ENCODE measurements at regions not wholly inside any gene's neighbourhood (a gene's known extent, or its start where the extent isn't known, plus 50 kb on each side); places are given as distances from the start of the nearest gene placed in this dataset.
"Not testable (repeated sequence)": the region's sequence is repeated elsewhere in the genome, so short reads cannot be mapped to it uniquely, and the experiment has no call there.

- no peak for ATAC-seq
Observed at GRCh38 chr13:53408306-53408705, 379.7 kb downstream of the OLFM4 start.

GRCh38 chr13:53408847-53409568, 380.4 kb downstream of the OLFM4 start:
- ATAC-seq, result no peak

DNA sequence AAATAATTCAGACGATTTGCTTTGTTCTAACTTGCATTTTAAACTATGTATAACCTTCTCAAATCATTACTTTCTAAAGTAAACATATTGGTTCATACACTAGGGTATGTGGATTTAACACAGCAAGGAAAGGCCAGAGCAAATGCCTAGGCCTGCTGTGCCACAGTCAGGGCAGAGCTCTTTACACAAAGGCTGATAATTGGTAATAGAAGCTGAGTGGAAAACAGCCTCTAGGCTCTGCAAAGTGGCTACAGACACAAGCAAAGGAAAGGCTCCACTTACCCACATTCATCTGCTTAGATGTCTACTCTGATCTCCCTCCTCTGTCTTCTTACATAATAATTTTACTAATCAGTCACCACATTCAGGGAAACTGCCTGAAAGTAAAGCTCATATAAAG, 382.9 kb downstream of the OLFM4 start:
- no peak for ATAC-seq

GRCh38 chr13:53415135-53415534, 386.5 kb downstream of the OLFM4 start:
- ATAC-seq, result no peak

DNA sequence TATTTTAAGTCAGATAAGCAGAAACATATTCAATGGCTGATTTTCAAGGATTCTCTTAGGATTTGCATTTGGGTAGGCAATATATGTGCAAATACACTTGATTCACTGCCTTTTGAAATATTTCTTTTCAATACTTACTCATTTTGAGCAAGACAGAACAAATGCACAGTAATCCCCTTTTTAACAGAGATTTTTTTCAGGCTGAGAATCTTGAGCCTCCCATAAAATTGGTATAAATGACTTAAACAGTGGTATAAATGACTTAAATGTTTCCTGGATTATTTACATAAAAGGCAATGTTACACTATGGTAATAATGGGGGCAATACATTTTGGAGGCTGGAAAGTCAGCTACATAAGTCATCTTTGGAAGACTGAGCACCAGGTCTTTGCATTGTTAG, 389.0 kb downstream of the OLFM4 start:
- ATAC-seq, result no peak

DNA sequence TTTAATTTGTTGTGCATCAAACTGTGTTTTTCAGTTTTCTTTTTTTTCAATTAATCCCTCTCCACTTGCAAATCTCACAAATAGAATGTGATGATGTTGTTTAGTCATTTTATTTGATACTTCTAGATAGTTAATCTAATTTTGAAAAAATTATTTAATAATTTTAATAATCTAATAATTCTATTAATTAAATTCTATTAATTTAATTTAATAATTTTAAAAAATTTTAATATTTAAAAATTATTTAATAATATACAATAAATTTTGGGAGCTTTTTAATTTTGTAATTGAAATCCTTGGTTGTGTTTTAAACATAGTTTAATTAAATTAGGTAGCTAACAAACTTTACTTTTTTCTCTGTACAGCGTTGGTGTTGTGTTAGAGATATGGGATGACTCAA, 393.8 kb downstream of the OLFM4 start:
- no peak for ATAC-seq

DNA sequence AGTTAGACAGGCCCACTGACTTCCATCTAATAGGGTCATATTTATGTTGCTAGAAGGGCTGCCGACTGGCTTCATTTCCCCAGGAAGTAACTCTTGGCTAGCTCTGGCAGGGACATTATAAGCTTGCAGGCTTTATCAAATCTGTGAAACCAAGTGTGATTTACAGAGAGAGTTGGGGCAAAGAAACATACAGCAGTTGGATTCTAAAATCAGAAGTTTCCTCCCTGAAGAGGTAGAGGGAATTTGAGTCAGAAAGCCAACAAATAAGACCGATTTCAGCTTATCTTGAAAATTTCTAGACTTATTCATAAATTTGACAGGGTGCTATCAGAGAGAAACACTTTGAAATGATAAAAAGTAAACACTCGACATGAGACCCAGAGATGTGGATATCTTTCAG, 407.8 kb downstream of the OLFM4 start:
- ATAC-seq, result no peak

DNA sequence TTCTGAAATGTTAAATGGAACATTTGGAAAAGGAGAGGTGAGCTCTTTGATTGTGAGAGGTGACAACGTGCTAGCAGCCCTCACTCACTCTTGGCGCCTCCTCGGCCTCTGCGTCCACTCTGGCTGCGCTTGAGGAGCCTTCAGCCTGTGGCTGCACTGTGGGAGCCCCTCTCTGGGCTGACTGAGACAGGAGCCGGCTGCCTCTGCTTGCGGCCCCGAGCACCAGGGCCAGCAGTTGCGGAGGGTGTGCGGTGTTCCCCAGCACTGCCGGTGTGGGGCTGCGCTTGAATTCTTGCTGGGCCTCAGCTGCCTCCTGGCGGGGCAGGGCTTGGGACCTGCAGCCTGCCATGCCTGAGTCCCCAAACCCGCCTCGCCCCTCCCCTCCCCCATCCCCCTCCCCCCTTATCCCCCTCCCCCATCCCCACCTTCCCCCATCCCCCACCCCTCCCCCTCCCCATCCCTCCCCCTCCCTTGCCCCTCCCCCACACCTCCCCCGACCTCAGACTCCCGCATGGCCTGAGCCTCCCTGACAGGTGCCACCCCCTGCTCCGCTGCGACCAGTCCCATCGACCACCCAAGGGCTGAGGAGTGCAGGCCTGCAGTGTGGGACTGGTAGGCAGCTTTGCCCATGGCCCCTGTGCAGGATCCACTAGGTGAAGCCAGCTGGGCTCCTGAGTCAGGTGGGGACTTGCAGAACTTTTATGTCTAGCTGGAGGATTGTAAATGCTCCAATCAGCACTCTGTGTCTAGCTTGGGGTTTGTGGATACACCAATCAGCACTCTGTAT, 411.0 kb downstream of the OLFM4 start:
- no peak for ATAC-seq

- no peak for ATAC-seq
Observed at GRCh38 chr13:53442979-53443378, 414.4 kb downstream of the OLFM4 start.

DNA sequence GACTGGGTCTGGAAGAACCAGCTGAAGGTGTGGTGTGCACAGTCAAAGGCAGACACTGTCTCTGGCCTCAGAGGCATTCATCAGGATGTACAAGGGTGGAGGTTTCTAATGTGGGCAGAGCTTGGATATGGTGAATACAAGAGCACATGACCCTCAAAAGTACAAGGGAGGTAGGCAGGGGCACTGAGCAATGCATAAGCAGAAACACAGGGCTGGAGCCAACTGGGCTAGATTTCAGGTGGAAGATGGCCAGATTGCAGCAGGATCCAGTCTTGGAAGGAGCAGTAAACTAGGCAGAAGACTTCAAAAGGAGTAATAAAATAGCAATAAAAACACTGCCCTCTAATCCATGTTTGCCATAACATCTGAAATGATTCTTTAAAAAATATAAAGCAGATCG, 417.1 kb downstream of the OLFM4 start:
- ATAC-seq, result no peak

GRCh38 chr13:53447456-53447855, 418.8 kb downstream of the OLFM4 start:
- ATAC-seq, result no peak

GRCh38 chr13:53447863-53448262, 419.2 kb downstream of the OLFM4 start:
- no peak for ATAC-seq

DNA sequence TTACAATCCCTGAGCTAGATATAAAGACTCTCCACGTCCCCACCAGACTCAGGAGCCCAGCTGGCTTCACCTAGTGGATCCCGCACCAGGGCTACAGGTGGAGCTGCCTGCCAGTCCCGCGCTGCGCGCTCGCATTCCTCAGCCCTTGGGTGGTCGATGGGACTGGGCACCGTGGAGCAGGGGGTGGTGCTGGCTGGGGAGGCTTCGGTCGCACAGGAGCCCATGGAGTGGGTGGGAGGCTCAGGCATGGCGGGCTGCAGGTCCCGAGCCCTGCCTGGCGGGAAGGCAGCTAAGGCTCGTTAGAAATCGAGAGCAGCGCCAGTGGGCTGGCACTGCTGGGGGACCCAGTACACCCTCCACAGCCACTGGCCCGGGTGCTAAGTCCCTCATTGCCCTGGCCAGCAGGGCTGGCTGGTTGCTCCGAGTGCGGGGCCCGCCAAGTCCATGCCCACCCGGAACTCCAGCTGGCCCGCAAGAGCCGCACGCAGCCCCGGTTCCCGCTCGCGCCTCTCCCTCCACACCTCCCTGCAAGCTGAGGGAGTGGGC, 423.7 kb downstream of the OLFM4 start:
- ATAC-seq, result not testable (repeated sequence)

DNA sequence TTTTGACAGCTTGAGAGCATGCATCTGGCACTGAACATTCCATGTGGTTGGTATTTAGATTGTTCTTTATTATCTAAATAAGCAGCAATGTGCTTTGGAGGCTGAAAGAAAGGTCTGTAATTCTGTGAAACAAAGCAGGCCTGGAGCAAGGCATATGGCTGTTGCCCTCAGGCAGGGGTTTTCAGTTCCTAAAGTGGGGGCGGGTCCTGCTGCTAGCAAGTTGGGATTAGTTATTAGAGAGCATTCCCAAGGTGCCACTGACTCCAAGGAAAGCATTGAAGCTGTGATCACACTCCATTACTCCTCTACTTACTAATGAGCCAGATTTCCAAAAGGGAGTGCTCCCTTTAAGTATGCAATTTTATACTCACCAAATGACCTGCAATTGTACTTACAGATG, 432.2 kb downstream of the OLFM4 start:
- no peak for ATAC-seq

DNA sequence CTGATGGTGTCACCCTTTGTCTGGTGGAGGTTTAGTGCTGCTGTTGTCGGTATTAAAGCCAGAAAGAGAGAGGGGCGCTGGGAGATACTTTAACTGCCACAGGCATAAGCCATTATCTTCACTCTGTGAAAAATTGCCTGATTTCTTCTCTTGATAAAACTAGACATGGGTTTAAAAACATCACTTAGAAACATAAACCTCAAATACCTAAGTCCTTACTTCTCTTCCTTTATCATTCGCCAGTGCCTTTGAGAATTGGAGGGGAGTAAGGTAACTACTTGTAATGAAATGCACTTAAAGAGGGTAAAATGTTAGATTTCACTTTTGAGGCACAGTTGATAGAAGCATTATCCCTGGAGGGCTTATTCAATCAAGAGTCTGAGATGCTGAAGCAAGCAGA, 434.5 kb downstream of the OLFM4 start:
- ATAC-seq, result no peak

- ATAC-seq, result no peak
Observed at GRCh38 chr13:53466576-53466975, 438.0 kb downstream of the OLFM4 start.

- no peak for ATAC-seq
Observed at GRCh38 chr13:53473397-53473796, 444.8 kb downstream of the OLFM4 start.

DNA sequence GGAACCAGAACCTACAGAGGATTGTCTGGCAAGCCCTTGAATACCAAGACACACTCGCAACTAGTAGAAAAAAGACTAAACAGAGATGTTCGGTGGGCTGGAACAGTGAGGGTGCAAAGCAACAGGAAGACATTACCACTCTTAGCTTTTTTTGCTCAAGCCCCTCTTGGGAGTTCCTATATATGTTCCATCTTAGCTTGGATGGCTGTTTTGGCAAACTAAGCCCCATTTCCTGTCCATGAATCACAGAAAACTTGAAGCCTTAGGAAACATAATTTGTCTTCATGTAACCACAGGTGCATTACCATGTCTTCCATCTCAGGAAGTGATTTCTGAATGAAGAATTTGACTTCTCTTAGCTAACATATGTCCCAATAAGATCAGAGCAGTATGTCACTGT, 446.3 kb downstream of the OLFM4 start:
- no peak for ATAC-seq

- ATAC-seq, result no peak
Observed at GRCh38 chr13:53490752-53491151, 462.1 kb downstream of the OLFM4 start.

- no peak for ATAC-seq
Observed at GRCh38 chr13:53494406-53494805, 465.8 kb downstream of the OLFM4 start.

DNA sequence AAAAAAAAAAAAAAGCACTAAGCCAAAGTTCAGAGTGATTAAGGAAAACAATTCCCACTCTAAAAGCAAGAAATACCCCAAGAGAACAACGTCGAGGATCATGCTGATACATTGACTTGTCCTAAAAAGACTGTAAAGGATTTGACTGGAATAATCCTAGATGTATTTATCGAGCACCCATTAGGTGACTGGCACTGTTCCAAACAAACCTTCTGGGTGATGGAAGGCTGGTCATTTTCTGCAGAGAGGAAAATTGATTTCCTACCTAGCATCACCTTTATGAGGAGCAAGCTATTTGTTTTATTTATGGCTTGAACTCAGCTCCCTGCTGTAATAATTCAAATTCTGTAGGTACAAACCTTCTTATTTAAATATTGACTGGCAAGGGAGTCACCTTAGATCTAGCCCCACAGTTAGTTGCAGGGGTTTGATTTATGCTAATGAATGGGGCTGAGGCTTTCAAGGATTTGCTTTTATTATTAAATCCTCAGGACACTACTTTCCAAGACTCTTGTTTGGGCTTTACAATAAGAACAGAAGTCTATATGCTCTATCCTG, 471.0 kb downstream of the OLFM4 start:
- ATAC-seq, result no peak

GRCh38 chr13:53501387-53501786, 472.8 kb downstream of the OLFM4 start:
- no peak for ATAC-seq

DNA sequence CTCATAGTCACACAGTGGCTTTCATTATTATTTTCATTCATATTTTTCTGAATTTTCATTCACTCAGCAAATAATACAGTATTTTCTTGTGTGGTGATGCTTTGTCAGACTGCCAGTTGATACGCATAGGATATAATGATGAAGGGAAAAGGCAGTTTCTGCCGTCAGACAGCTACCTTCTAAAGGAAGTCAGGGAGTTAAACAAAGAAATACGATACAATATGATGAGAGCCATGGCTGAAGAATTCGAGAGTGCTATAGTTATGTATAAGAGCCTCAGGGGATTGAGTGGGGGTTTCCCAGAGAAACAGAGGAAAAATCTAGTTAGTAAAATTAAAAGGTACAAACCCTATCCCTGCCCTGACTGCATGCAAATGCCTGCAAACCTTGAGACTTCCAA, 479.1 kb downstream of the OLFM4 start:
- ATAC-seq, result no peak

- ATAC-seq, result no peak
Observed at GRCh38 chr13:53512635-53513034, 484.0 kb downstream of the OLFM4 start.

All from esophagus mucosa (tissue), 1 donor.